ENCODE measurements at regions not wholly inside any gene's neighbourhood (a gene's known extent, or its start where the extent isn't known, plus 50 kb on each side); places are given as distances from the start of the nearest gene placed in this dataset.

GRCh38 chr7:57868771-57869483, 418.9 kb downstream of the ZNF716 start:
- peak overlapping the region; percentile 49 for H3K4me3 ChIP-seq (ENCODE audit: low read depth, low read length)
- TF ChIP-seq CTCF (conservative IDR thresholded peaks at IDR 0.05; ENCODE audit: low read depth, low read length), result no peak
- DNase-seq (ENCODE audit: low read depth), result no peak

Measured in epithelial cell of proximal tubule (primary cell).